ENCODE measurements at regions not wholly inside any gene's neighbourhood (a gene's known extent, or its start where the extent isn't known, plus 50 kb on each side); places are given as distances from the start of the nearest gene placed in this dataset.
"Not testable (repeated sequence)": the region's sequence is repeated elsewhere in the genome, so short reads cannot be mapped to it uniquely, and the experiment has no call there.

DNA sequence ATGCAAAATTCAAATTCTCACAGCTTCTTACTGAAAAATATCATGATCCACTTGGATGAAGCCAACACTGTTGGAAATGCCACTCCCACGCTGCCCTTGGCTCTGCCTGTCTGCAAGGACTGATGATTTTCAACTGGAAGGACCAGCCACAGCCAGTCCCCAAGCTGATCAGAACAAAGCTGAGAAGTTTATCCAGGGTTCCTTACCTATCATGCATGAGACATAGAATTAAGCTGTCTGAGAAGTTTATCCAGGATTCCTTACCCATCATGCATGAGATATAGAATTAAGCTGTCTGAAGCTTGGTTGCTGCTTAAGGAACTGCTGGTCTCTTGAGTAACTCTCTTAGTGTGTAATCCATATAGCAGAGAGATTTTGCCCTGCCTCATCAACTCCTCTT, 159.8 kb upstream of the TMEM260 start:
- peaks cover 1% of the 10 kb centered on the region; the same call in 1 of the 2 replicates for H3K4me1 ChIP-seq (ENCODE audit: control insufficient read depth, insufficient read depth, low read length)
- no CpG with 5 or more reads among the region's 1 CpG for WGBS (ENCODE audit: insufficient coverage, insufficient read length)

DNA sequence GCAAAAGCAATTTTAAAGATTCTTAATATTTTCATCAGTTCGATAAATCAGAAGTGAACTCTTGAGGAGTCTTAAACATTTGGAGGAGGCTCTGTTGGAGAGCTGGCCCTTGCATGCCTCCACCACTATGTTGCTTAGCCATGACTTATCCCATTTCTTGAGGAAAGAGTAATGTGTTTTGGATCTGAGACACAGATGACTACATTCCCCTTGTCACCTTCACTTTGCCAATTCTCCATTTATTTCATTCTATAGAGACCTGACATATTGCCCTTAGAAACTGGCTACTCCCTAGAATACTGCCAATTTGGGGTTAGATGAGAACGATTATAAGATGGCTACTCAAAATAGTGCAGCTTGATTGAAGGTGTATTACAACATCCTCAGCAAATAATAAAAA, 157.4 kb upstream of the TMEM260 start:
- H3K4me3 ChIP-seq (ENCODE audit: low read length): no peak overlapping the region
- no CpG with 5 or more reads among the region's 2 CpGs for WGBS (ENCODE audit: insufficient coverage, insufficient read length)
- no peak overlapping the region for H3K27ac ChIP-seq (ENCODE audit: low read length)
- no peaks in the 10 kb centered on the region for H3K27me3 ChIP-seq (ENCODE audit: control insufficient read depth, insufficient read depth, low read length)
- H3K36me3 ChIP-seq (ENCODE audit: control insufficient read depth, insufficient read depth, low read length): no peaks in the 10 kb centered on the region
- H3K4me1 ChIP-seq (ENCODE audit: control insufficient read depth, insufficient read depth, low read length): peaks cover 1% of the 10 kb centered on the region; the same call in 1 of the 2 replicates
- DNase-seq (ENCODE audit: low read depth, low spot score): no peak
- no peaks in the 10 kb centered on the region for H3K9me3 ChIP-seq (ENCODE audit: control insufficient read depth, insufficient read depth, low read length)

More for the DNA sequence above, 159.8 kb upstream of the TMEM260 start:
- no peaks in the 10 kb centered on the region for H3K27me3 ChIP-seq (ENCODE audit: control insufficient read depth, insufficient read depth, low read length)
- H3K9me3 ChIP-seq (ENCODE audit: control insufficient read depth, insufficient read depth, low read length): no peaks in the 10 kb centered on the region
- H3K4me3 ChIP-seq (ENCODE audit: low read length): no peak overlapping the region
- H3K36me3 ChIP-seq (ENCODE audit: control insufficient read depth, insufficient read depth, low read length): no peaks in the 10 kb centered on the region
- DNase-seq (ENCODE audit: low read depth, low spot score): no peak
- no peak overlapping the region for H3K27ac ChIP-seq (ENCODE audit: low read length)

DNA sequence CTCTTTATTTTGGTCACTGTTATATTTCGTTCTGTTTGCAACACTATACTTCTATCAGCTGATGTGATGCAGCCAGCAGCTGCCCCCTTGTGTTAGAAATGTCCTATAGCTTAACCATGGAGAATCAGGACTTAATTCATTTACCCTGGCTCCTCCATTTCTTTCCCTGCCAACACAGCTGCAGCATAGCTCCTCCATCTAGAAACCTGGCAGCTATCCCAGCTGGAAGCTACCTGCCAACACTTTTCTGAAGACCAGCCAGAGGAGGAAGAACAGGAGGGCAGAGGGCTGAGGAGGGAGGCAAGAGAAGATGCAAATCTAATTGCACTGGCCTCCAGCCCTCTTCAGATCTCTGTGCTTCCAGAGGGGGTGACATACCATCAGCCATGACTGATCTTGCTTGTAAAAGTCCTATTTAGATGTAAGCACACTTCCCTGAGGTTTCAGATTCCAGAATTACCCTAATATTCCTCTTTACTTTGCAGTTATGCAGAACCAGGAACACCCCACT, 156.8 kb upstream of the TMEM260 start:
- Histone ChIP-seq H3K9me3 (ENCODE audit: control insufficient read depth, insufficient read depth, low read length) (no peaks in the 10 kb centered on the region), H3K4me3 (ENCODE audit: low read length) (no peak overlapping the region), H3K27ac (ENCODE audit: low read length) (no peak overlapping the region), H3K27me3 (ENCODE audit: control insufficient read depth, insufficient read depth, low read length) (no peaks in the 10 kb centered on the region), H3K4me1 (ENCODE audit: control insufficient read depth, insufficient read depth, low read length) (peaks cover 1% of the 10 kb centered on the region; the same call in 1 of the 2 replicates), H3K36me3 (ENCODE audit: control insufficient read depth, insufficient read depth, low read length) (no peaks in the 10 kb centered on the region)
- WGBS (ENCODE audit: insufficient coverage, insufficient read length): no CpG with 5 or more reads among the region's 1 CpG
- DNase-seq (ENCODE audit: low read depth, low spot score): peak; percentile 4

DNA sequence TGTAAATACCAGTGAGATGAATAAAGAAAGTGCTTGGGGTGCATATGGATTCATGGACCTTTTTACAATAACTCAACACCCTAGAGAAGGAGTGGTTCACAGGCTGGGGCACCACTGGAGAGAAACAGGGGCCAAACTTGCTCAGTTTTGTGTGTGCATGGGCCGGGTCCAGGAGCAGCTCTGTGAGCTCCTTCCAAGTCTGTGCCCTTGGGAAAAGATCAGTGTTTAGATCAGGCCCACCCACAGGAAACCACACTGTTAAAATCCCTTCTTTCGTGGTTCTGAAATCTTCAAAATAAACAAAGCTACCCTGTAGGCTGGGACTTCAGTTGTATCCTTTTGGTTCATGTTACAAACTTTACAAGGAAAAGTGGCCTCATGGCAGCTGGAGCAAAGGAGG, 156.1 kb upstream of the TMEM260 start:
- no peaks in the 10 kb centered on the region for H3K9me3 ChIP-seq (ENCODE audit: control insufficient read depth, insufficient read depth, low read length)
- H3K4me3 ChIP-seq (ENCODE audit: low read length): no peak overlapping the region
- WGBS (ENCODE audit: insufficient coverage, insufficient read length): no CpG with 5 or more reads among the region's 2 CpGs
- no peaks in the 10 kb centered on the region; the same call in 1 of the 2 replicates for H3K27me3 ChIP-seq (ENCODE audit: control insufficient read depth, insufficient read depth, low read length)
- no peak overlapping the region for H3K27ac ChIP-seq (ENCODE audit: low read length)
- H3K36me3 ChIP-seq (ENCODE audit: control insufficient read depth, insufficient read depth, low read length): no peaks in the 10 kb centered on the region
- DNase-seq (ENCODE audit: low read depth, low spot score): no peak
- peaks cover 1% of the 10 kb centered on the region; the same call in 1 of the 2 replicates for H3K4me1 ChIP-seq (ENCODE audit: control insufficient read depth, insufficient read depth, low read length)

DNA sequence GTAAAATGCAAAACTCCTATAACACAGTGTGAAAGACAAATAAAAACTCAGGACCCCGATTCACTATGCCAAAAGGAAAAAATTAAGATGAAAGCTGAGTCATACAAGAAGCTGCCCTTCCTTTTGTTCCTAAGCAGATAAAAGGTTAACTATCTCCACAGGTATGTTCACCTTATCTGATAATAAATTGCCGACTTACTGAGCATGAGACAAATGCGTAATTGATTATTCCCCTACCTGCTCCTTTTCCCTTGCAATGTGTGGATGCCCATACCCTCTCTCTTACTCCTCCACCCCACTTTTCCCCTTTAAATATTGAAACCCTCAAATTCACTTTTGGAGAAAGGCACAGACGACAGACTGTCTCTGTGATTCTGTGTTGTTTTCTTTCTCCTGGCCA, 148.6 kb upstream of the TMEM260 start:
- H3K4me3 ChIP-seq (ENCODE audit: low read length): no peak overlapping the region
- no peak overlapping the region for H3K27ac ChIP-seq (ENCODE audit: low read length)
- no peaks in the 10 kb centered on the region for H3K4me1 ChIP-seq (ENCODE audit: control insufficient read depth, insufficient read depth, low read length)
- H3K27me3 ChIP-seq (ENCODE audit: control insufficient read depth, insufficient read depth, low read length): no peaks in the 10 kb centered on the region; the same call in 1 of the 2 replicates
- H3K9me3 ChIP-seq (ENCODE audit: control insufficient read depth, insufficient read depth, low read length): no peaks in the 10 kb centered on the region
- no CpG with 5 or more reads among the region's 4 CpGs for whole genome bisulfite sequencing (ENCODE audit: insufficient coverage, insufficient read length)
- no peaks in the 10 kb centered on the region for H3K36me3 ChIP-seq (ENCODE audit: control insufficient read depth, insufficient read depth, low read length)
- DNase-seq (ENCODE audit: low read depth, low spot score): no peak

DNA sequence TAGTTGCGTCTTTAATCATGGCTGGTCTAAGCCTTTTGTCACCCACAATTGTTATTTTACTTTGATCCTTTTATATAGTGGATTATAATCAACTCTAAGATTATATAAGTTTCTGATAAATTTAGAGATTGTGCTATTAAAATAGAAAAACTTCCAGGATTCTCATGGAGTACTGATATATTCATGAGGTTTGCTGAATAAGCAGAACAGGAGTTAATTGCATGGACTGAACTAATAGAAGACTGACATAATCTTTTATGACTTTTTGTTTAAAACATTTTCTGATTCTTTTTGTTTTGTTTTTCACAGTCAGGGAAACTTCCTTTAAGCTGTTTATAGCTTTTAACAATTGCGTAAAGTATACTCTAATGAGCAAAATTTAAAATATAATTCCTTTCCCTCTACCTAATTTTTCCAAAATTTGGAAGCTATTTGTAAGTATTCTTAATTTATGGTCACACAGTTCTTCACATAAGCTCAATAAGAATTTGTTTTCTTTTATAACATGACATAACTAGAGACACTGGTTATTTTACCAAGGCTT, 129.9 kb upstream of the TMEM260 start:
- Histone ChIP-seq H3K27ac (ENCODE audit: low read length) (no peak overlapping the region), H3K4me1 (ENCODE audit: control insufficient read depth, insufficient read depth, low read length) (no peaks in the 10 kb centered on the region), H3K9me3 (ENCODE audit: control insufficient read depth, insufficient read depth, low read length) (no peaks in the 10 kb centered on the region), H3K4me3 (ENCODE audit: low read length) (no peak overlapping the region), H3K36me3 (ENCODE audit: control insufficient read depth, insufficient read depth, low read length) (no peaks in the 10 kb centered on the region), H3K27me3 (ENCODE audit: control insufficient read depth, insufficient read depth, low read length) (no peaks in the 10 kb centered on the region)
- no peak for DNase-seq (ENCODE audit: low read depth, low spot score)
- no CpG with 5 or more reads among the region's 2 CpGs for WGBS (ENCODE audit: insufficient coverage, insufficient read length)

DNA sequence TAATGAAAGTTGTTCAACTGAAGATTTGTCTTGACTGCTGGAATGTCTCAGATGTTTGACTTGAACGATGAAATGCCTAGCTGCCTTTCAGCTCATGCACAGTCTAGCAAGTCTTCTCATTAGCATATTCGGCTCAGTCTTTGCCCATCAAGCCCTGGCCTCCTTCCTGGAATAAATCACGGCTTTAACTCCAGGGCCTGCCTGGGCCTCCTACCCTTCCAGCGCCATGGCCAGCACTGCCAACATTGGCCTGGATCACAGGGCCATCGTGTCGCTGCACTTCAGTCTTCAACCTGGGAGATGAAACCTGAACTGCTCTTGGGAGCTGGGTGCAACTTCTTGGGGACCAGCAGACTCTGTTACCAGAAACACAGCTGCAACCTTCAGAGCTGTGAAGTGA, 126.7 kb upstream of the TMEM260 start:
- no peak overlapping the region for H3K27ac ChIP-seq (ENCODE audit: low read length)

DNA sequence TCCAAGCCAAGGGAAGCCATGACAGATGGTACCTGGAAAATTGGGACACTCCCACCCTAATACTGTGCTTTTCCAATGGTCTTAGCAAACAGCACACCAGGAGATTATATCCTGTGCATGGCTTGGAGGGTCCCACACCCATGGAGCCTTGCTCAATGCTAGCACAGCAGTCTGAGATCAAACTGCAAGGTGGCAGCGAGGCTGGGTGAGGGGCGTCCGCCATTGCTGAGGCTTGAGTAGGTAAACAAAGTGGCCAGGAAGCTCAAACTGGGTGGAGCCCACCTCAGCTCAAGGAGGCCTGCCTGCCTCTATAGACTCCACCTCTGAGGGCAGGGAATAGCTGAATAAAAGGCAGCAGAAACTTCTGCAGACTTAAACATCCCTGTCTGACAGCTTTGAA, 124.9 kb upstream of the TMEM260 start:
- H3K4me1 ChIP-seq (ENCODE audit: control insufficient read depth, insufficient read depth, low read length); DNase-seq (ENCODE audit: low read depth, low spot score); H3K36me3 ChIP-seq (ENCODE audit: control insufficient read depth, insufficient read depth, low read length); H3K4me3 ChIP-seq (ENCODE audit: low read length); H3K9me3 ChIP-seq (ENCODE audit: control insufficient read depth, insufficient read depth, low read length); H3K27me3 ChIP-seq (ENCODE audit: control insufficient read depth, insufficient read depth, low read length); H3K27ac ChIP-seq (ENCODE audit: low read length): not testable (repeated sequence)
- WGBS (ENCODE audit: insufficient coverage, insufficient read length): no CpG with 5 or more reads among the region's 3 CpGs

More for the DNA sequence above, 126.7 kb upstream of the TMEM260 start:
- no CpG with 5 or more reads among the region's 6 CpGs for WGBS (ENCODE audit: insufficient coverage, insufficient read length)
- no peak for DNase-seq (ENCODE audit: low read depth, low spot score)
- H3K9me3 ChIP-seq (ENCODE audit: control insufficient read depth, insufficient read depth, low read length): no peaks in the 10 kb centered on the region
- H3K4me3 ChIP-seq (ENCODE audit: low read length): no peak overlapping the region
- no peaks in the 10 kb centered on the region for H3K4me1 ChIP-seq (ENCODE audit: control insufficient read depth, insufficient read depth, low read length)
- no peaks in the 10 kb centered on the region for H3K36me3 ChIP-seq (ENCODE audit: control insufficient read depth, insufficient read depth, low read length)
- H3K27me3 ChIP-seq (ENCODE audit: control insufficient read depth, insufficient read depth, low read length): no peaks in the 10 kb centered on the region

DNA sequence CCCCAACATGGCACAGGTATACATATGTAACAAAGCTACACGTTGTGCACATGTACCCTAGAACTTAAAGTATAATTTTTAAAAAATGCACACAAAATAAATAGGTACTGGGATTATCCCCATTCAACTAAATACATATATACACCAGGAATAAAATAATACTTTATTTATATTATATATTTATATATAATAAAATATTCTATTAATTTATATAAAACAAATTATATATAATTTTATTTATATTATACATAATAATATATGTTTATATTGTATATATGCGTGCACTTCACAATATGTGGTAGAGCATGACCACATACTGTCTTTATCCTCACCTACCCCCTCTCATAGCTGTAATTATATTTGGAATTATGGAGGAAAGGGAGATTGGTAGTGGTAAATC, 119.1 kb upstream of the TMEM260 start:
- Histone ChIP-seq H3K4me1 (ENCODE audit: control insufficient read depth, insufficient read depth, low read length) (no peaks in the 10 kb centered on the region), H3K27ac (ENCODE audit: low read length) (no peak overlapping the region), H3K36me3 (ENCODE audit: control insufficient read depth, insufficient read depth, low read length) (no peaks in the 10 kb centered on the region), H3K27me3 (ENCODE audit: control insufficient read depth, insufficient read depth, low read length) (no peaks in the 10 kb centered on the region), H3K4me3 (ENCODE audit: low read length) (no peak overlapping the region), H3K9me3 (ENCODE audit: control insufficient read depth, insufficient read depth, low read length) (no peaks in the 10 kb centered on the region)
- DNase-seq (ENCODE audit: low read depth, low spot score): no peak
- WGBS (ENCODE audit: insufficient coverage, insufficient read length): no CpG with 5 or more reads among the region's 2 CpGs

DNA sequence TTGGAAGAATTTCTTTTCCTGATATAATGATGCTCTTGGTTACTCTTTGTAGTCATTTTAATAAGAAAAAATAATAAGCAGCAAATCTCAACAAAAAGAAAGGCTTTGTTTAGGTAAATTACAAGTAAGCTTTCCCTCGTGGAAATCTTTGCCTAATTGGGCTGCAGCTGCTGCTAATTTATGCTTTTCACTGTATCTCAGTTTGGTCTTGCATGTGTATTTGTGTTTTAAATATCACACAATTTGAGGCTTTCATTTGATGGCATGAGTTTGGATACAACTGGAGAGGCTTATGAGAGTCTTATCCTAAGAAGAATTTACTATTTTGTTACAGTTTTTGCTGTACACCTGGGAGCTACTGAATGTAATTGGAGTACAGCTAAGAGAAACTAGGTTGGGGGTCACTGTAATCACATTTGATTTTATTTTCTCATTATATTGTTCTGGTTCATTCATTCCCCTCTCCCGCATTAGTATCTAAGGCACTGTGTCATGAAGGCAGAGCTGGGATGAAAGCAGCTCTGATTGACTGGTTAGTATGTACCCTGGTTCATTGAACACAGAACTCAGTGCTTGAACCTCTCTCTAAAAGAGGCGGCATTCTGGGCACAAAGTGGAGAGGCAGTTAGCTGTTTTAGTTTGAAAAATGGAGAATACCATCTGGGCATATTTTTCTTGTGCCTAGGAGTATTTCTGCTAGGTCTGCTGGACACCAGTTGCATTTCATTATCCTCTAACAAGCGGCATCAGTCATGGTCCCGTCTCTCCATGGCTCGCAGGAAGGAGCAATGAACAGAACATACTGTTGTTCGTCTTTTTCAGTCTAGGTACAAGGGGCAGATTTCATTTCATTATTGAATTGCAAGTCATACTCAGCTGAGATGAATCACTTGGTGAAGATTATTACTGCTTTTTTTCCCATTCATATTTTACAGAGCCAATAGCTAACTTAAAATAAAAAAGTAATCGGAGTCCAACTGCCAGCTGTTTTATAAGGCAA, 118.0 kb upstream of the TMEM260 start:
- WGBS (ENCODE audit: insufficient coverage, insufficient read length): no CpG with 5 or more reads among the region's 8 CpGs
- no peak for DNase-seq (ENCODE audit: low read depth, low spot score)
- Histone ChIP-seq H3K27me3 (ENCODE audit: control insufficient read depth, insufficient read depth, low read length) (no peaks in the 10 kb centered on the region), H3K9me3 (ENCODE audit: control insufficient read depth, insufficient read depth, low read length) (no peaks in the 10 kb centered on the region), H3K27ac (ENCODE audit: low read length) (no peak overlapping the region), H3K4me1 (ENCODE audit: control insufficient read depth, insufficient read depth, low read length) (no peaks in the 10 kb centered on the region), H3K36me3 (ENCODE audit: control insufficient read depth, insufficient read depth, low read length) (no peaks in the 10 kb centered on the region), H3K4me3 (ENCODE audit: low read length) (no peak overlapping the region)

Data from iPS DF 6.9 (cell line).